Testis (tissue), 2 donors: ENCODE measurements at regions not wholly inside any gene's neighbourhood (a gene's known extent, or its start where the extent isn't known, plus 50 kb on each side); places are given as distances from the start of the nearest gene placed in this dataset.

Source experiments
- CTCF ChIP-seq, 3 experiments: fragments of 450-650 bp in 2 of 3; fragments of 200-600 bp in 1 of 3; sonication (generic) in 1 of 3; IDR thresholded peaks; one replicate each; pipeline ENCODE4 v1.5.1; 2016 to 2019; ENCODE audit warnings: antibody characterized with exemption in 3 of 3, mild to moderate bottlenecking in 2 of 3, moderate library complexity in 1 of 3
- POLR2A ChIP-seq: fragments of 450-650 bp; IDR thresholded peaks from one replicate; pipeline ENCODE4 v1.6.1; 2017; ENCODE audit warnings: antibody characterized with exemption, mild to moderate bottlenecking, moderate library complexity

- TF ChIP-seq CTCF (IDR thresholded peaks at IDR 0.05) = no peak
- TF ChIP-seq POLR2A = no peak
These were observed 81.3 kb upstream of the DLGAP1 start for GRCh38 chr18:4536447-4536846.
